CD4-positive, alpha-beta T cell treated with Interleukin-17A for 4 hours (primary cell): ENCODE measurements at regions not wholly inside any gene's neighbourhood (a gene's known extent, or its start where the extent isn't known, plus 50 kb on each side); places are given as distances from the start of the nearest gene placed in this dataset.

ENCODE experiments used
- DNase-seq: peaks from one replicate; pipeline ENCODE4 v3.0.0-alpha.2; 2020; ENCODE audit warnings: mixed read lengths

- no peak for DNase-seq
Observed at GRCh38 chr18:44520981-44521667, 159.6 kb upstream of the SETBP1 start.

- no peak for DNase-seq
Observed at GRCh38 chr18:44521668-44522022, 159.0 kb upstream of the SETBP1 start.

- DNase-seq = no peak
Observed at GRCh38 chr18:44526705-44527415, 153.8 kb upstream of the SETBP1 start.

- DNase-seq = no peak
Observed at GRCh38 chr18:44533071-44533470, 147.6 kb upstream of the SETBP1 start.

GRCh38 chr18:44536046-44536445, 144.6 kb upstream of the SETBP1 start:
- no peak for DNase-seq

GRCh38 chr18:44536619-44537018, 144.1 kb upstream of the SETBP1 start:
- no peak for DNase-seq

GRCh38 chr18:44537526-44537925, 143.2 kb upstream of the SETBP1 start:
- no peak for DNase-seq

- DNase-seq = no peak
Observed at GRCh38 chr18:44539926-44540325, 140.8 kb upstream of the SETBP1 start.

GRCh38 chr18:44541159-44541558, 139.5 kb upstream of the SETBP1 start:
- DNase-seq = no peak

GRCh38 chr18:44541781-44542180, 138.9 kb upstream of the SETBP1 start:
- DNase-seq = no peak

GRCh38 chr18:44543387-44543786, 137.3 kb upstream of the SETBP1 start:
- DNase-seq = no peak

GRCh38 chr18:44545359-44545985, 135.2 kb upstream of the SETBP1 start:
- no peak for DNase-seq

- no peak for DNase-seq
Observed at GRCh38 chr18:44546954-44547353, 133.7 kb upstream of the SETBP1 start.

GRCh38 chr18:44548291-44549221, 132.1 kb upstream of the SETBP1 start:
- no peak for DNase-seq

- DNase-seq = no peak
Observed at GRCh38 chr18:44552706-44553105, 128.0 kb upstream of the SETBP1 start.

- DNase-seq = no peak
Observed at GRCh38 chr18:44556296-44556695, 124.4 kb upstream of the SETBP1 start.

- no peak for DNase-seq
Observed at GRCh38 chr18:44557616-44558151, 123.0 kb upstream of the SETBP1 start.

- no peak for DNase-seq
Observed at GRCh38 chr18:44558767-44559166, 121.9 kb upstream of the SETBP1 start.

GRCh38 chr18:44562986-44563385, 117.7 kb upstream of the SETBP1 start:
- no peak for DNase-seq

GRCh38 chr18:44564922-44565321, 115.8 kb upstream of the SETBP1 start:
- no peak for DNase-seq

- DNase-seq = no peak
Observed at GRCh38 chr18:44568342-44568741, 112.3 kb upstream of the SETBP1 start.

GRCh38 chr18:44568986-44569385, 111.7 kb upstream of the SETBP1 start:
- no peak for DNase-seq
